Activated T-cell treated with anti-CD3 and anti-CD28 coated beads, Interleukin-2, amount 50 U/mL, for 4 hours (primary cell): ENCODE measurements at regions not wholly inside any gene's neighbourhood (a gene's known extent, or its start where the extent isn't known, plus 50 kb on each side); places are given as distances from the start of the nearest gene placed in this dataset.

Experiments
- ATAC-seq, 2 donors: fragments of 200-7000 bp; cut with Tn5 transposase; one replicate each; pipeline ENCODE4 v1.10.0; 2021
- DNase-seq: peaks from one replicate; pipeline ENCODE4 v3.0.0-alpha.2; 2020
- H3K27me3 Mint-ChIP-seq: one replicate; pipeline ENCODE4 v1.8.0; 2021; ENCODE audit warnings: low read depth, mixed read lengths
- H3K36me3 Mint-ChIP-seq: one replicate; pipeline ENCODE4 v1.8.0; 2022; ENCODE audit warnings: mixed read lengths; ENCODE audit not compliant: insufficient read depth
- H3K4me1 Mint-ChIP-seq: one replicate; pipeline ENCODE4 v1.8.0; 2021; ENCODE audit warnings: low read depth, mixed read lengths
- H3K4me3 Mint-ChIP-seq: one replicate; pipeline ENCODE4 v1.8.0; 2021; ENCODE audit warnings: mild to moderate bottlenecking, moderate library complexity, mixed read lengths
- H3K9me3 Mint-ChIP-seq: one replicate; pipeline ENCODE4 v1.8.0; 2021; ENCODE audit warnings: mixed read lengths

DNA sequence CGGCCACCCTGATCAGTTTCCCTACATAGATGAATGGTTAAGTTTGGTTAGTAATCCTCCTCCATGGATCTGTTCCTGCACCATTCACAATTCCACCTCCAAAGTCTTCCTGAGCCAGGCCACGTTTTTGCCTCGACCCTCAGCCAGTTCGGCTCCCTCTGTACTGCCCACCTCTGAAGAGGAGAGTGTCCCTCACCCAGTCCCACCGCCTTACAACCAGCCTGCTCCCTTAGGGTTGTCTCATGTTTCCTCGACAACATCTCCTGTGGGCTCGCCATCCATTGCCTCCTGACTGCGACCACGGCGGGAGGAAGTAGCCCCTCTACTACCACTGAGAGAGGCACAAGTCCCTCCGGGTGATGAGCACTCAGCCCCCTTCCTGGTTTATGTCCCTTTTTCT lies 338.0 kb upstream of the CNTNAP5 start:
- Mint-ChIP-seq H3K4me3 (no peak overlapping the region), H3K4me1 (no peaks in the 10 kb centered on the region), H3K9me3 (peaks cover 15% of the 10 kb centered on the region), H3K27me3 (no peaks in the 10 kb centered on the region), H3K36me3 (no peaks in the 10 kb centered on the region)
- no peak for ATAC-seq
- DNase-seq = no peak

DNA sequence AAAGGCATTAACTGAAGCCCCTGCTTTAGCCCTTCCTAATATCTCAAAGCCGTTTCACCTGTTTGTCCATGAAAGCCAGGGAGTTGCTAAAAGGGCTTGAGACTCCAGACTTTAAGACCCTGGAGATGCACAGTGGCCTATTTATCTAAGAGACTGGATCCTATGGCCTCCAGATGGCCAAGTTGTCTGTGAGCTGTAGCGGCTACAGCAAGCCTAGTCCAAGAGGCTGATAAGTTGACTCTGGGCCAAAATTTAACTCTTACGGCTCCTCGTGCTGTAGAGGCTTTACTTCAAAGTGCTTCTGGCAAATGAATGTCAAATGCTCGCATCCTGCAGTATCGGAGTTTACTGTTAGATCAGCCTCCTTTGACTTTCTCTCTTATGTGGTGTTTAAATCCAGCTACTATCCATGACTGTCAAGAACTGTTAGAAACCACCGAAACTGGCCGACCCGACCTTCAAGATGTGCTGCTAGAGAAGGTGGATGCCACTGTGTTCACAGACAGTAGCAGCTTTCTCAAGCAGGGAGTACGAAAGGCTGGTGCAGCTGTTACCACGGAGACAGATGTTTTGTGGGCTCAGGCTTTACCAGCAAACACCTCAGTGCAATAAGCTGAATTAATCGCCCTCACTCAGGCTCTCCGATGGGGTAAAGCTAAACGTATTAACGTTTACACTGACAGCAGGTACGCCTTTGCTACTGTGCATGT lies 336.7 kb upstream of the CNTNAP5 start:
- DNase-seq (no peak), ATAC-seq (no peak)
- H3K9me3 Mint-ChIP-seq = peaks cover 22% of the 10 kb centered on the region
- H3K4me3 Mint-ChIP-seq = no peak overlapping the region
- no peaks in the 10 kb centered on the region for H3K4me1 Mint-ChIP-seq
- no peaks in the 10 kb centered on the region for H3K27me3 Mint-ChIP-seq
- no peaks in the 10 kb centered on the region for H3K36me3 Mint-ChIP-seq

DNA sequence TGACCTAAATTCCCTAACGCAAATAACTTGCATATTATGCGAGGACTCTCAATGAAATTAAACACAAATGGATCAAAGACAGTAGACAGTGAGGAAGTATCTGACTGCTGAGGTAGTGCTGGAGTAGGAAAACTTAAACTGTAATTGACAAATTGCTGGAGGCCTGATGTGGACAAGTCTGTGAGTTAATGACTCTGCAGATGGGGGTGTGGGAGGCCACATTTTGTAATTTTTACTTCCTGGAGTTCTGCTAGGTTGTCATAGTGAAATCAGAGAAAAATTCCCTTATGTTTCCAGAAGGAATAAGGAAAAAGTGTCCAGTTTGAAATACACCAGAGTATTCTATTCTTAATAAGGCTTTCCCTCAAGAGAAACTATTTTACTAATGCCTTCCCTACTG lies 333.0 kb upstream of the CNTNAP5 start:
- ATAC-seq = no peak
- Mint-ChIP-seq H3K36me3 (no peaks in the 10 kb centered on the region), H3K27me3 (no peaks in the 10 kb centered on the region), H3K4me3 (no peak overlapping the region), H3K9me3 (peaks cover 24% of the 10 kb centered on the region), H3K4me1 (no peaks in the 10 kb centered on the region)
- DNase-seq = no peak

DNA sequence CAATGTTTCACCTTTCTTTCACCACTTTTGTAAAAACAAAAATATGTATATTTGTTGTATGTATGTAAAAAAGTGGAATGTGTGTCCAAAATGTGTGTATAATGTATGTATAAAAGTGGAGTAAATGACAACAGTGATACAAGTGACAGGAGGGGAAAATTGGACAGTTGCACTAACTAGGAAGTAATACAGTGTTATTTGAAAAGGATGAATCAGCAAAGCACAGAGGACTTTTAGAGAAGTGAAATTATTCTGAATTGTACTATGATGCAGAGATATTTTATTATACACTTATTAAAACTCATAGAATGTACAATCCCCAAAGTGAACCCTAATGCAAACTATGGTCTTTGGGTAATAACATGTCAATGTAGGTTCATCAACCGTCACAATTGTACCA lies 331.3 kb upstream of the CNTNAP5 start:
- Mint-ChIP-seq H3K4me1 (no peaks in the 10 kb centered on the region), H3K36me3 (no peaks in the 10 kb centered on the region), H3K9me3 (peaks cover 24% of the 10 kb centered on the region), H3K27me3 (no peaks in the 10 kb centered on the region), H3K4me3 (no peak overlapping the region)
- DNase-seq (no peak), ATAC-seq (no peak)

DNA sequence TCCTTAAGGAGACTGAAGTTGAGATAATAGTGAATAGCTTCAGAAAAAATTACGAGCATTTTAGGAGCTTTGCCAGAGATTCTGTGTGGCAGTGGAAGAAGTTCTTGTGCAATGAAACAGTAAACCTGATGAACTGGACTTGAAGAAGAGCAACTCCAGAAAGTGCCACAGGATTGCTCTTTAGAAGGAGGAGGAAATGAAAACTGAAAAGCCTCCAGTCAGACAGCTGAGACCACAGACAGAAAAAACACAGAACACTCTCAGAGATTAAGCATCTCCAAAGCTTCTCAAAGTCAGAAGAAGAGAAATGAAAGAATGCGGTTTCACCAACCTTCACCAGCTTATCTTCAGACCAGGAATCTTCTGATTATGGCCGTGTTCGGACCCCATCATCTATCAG lies 329.7 kb upstream of the CNTNAP5 start:
- no peaks in the 10 kb centered on the region for H3K4me1 Mint-ChIP-seq
- ATAC-seq = no peak
- peaks cover 24% of the 10 kb centered on the region for H3K9me3 Mint-ChIP-seq
- no peaks in the 10 kb centered on the region for H3K36me3 Mint-ChIP-seq
- H3K27me3 Mint-ChIP-seq = no peaks in the 10 kb centered on the region
- no peak for DNase-seq
- no peak overlapping the region for H3K4me3 Mint-ChIP-seq

DNA sequence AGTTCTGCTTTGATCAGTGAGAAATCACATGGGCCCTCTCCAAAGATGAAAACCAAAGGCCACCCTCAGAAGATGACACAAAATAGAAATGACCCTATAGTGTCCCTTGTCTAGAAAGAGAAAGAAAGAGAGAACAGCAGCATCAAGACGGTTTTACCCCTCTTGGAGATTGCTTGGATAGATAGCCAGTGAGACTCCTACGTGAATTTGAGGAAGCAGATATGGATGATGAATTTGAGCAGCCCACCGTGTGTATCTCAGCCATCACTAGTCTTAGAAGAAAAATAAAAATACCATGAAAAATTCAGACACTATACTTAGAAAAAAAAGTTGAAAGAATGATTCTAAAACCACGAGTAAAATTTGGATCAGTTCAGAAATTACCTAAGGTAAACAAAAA lies 329.1 kb upstream of the CNTNAP5 start:
- Mint-ChIP-seq H3K9me3 (peaks cover 22% of the 10 kb centered on the region), H3K36me3 (no peaks in the 10 kb centered on the region), H3K4me3 (no peak overlapping the region), H3K4me1 (no peaks in the 10 kb centered on the region), H3K27me3 (no peaks in the 10 kb centered on the region)
- DNase-seq (no peak), ATAC-seq (no peak)

DNA sequence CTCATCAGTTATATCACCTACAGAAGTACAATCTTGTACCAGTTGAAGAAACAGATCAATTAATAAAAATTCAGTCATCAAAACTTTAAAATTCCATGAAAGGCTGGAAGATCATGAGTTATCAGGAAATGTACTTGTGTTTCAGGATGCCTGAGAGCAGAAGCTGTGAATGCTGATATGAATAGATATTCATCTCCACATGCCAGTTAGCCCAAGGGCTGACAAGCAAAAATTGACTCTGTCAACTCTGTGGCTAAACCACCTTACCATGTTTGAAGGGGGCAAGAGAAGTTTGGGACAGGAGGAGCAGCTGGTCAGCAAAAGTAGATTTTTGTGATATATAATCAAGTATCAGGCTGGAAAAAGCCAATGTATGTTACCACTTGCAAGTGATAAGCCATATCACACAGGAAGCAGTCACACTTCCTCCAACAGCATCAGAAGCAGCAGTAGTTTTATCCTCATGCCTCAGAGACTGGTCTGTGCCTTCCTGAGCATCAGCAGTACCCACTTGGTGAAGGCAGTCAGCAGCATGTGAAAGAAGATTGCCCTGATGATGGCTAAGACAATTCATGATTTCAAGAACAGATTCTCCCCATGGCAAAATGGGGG lies 328.2 kb upstream of the CNTNAP5 start:
- no peaks in the 10 kb centered on the region for H3K4me1 Mint-ChIP-seq
- no peak for ATAC-seq
- no peak overlapping the region for H3K4me3 Mint-ChIP-seq
- no peaks in the 10 kb centered on the region for H3K27me3 Mint-ChIP-seq
- no peak for DNase-seq
- H3K9me3 Mint-ChIP-seq = peaks cover 18% of the 10 kb centered on the region
- H3K36me3 Mint-ChIP-seq = no peaks in the 10 kb centered on the region

DNA sequence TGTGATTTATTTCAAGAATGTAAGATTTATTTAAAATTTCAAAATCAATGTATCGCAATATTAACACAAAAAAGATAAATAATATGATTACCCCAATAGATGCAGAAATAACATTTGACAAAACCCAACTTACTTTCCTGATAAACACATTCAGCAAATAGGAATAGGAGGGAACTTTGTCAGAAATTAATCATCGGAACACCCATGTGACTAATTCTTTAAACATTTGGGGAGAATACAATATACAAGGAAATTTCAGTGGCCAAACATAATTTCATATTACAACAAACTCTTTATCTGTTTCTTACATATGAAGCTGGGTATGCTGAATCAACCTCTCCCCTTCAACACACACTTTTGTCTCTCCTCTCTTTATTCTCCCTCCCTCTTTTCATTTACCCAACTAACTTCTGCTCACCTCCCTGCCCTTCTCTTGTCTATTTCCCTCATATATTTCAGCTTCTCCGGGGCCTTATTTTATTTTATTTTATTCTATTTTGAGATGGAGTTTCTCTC lies 309.6 kb upstream of the CNTNAP5 start:
- ATAC-seq = no peak
- DNase-seq = no peak
- H3K4me1 Mint-ChIP-seq = no peaks in the 10 kb centered on the region
- H3K4me3 Mint-ChIP-seq = no peak overlapping the region
- H3K27me3 Mint-ChIP-seq = no peaks in the 10 kb centered on the region
- H3K9me3 Mint-ChIP-seq = peaks cover 6% of the 10 kb centered on the region
- H3K36me3 Mint-ChIP-seq = no peaks in the 10 kb centered on the region

DNA sequence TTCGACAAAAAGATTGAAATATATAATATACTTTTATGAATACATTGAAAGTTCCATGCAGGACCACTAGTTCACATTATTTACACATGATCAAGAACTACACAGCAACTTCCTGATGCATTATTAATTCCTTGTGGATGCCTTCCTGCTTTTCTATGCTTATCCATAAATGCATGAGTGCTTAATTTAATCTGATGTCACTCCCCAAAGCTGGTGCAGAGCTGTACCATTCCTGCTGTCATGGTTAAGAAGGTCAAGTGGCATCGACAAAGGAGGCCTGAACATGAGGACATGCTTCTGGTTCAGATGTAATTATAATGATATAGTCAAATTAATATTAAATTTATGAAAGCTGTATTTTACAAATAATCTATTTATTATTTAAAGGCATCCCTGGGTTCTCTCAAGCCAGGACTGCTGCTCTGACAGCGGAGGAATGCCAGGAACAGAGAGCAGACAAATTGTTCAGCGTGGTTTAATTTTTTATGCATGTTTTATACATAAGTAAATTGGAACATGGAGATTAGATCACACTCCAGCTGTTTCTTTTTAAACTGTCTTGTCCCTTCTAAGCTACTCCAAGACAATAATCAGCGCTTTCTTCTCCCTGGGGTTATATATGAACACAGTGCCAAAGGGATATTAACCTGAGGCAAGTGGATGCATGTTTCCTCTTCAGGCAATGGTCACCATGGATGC lies 307.3 kb upstream of the CNTNAP5 start:
- ATAC-seq = no peak

DNA sequence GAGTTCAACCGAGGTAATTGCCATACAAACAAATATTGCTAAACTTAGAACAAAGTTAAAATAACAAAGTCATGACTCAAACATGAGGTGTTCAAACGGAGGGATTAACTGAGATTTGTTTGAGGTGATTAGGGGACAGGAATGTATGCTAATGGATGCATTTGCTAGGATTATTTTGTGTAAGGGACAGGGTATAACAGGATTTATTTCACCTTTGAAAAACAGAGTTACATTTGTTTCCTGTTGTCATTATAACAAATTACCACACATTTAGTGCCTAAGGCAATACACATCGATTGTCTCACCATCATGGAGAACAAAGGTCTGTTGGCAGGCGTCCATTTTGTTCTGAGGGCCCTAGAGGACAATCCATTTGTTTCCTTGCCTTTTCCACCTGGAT lies 304.3 kb upstream of the CNTNAP5 start:
- no peaks in the 10 kb centered on the region for H3K27me3 Mint-ChIP-seq
- ATAC-seq = no peak
- no peak overlapping the region for H3K4me3 Mint-ChIP-seq
- H3K4me1 Mint-ChIP-seq = no peaks in the 10 kb centered on the region
- H3K9me3 Mint-ChIP-seq = peaks cover 3% of the 10 kb centered on the region
- no peaks in the 10 kb centered on the region for H3K36me3 Mint-ChIP-seq
- no peak for DNase-seq

More for the DNA sequence above, 307.3 kb upstream of the CNTNAP5 start:
- H3K36me3 Mint-ChIP-seq = no peaks in the 10 kb centered on the region
- H3K9me3 Mint-ChIP-seq = peaks cover 6% of the 10 kb centered on the region
- no peaks in the 10 kb centered on the region for H3K27me3 Mint-ChIP-seq
- H3K4me1 Mint-ChIP-seq = no peaks in the 10 kb centered on the region
- no peak for DNase-seq
- H3K4me3 Mint-ChIP-seq = no peak overlapping the region

DNA sequence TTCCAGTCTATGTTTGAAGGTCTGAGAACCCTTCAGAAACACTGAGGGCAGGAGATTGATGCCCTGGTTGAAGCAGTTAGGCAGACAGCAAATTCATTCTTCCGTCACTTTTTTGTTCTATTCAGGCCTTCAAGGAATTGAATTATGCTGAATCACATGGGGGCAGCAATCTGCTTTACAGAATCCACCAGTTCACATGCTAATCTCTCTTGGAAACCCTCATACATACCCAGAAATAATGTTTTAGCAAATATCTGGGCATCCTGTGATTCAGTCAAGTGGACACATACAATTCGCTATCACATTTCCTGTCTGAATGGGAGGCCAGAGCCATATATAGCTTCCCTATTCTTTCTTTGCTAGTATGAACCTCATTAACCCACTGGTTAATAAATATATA lies 301.4 kb upstream of the CNTNAP5 start:
- peaks cover 12% of the 10 kb centered on the region for H3K9me3 Mint-ChIP-seq
- ATAC-seq = no peak
- no peaks in the 10 kb centered on the region for H3K36me3 Mint-ChIP-seq
- no peaks in the 10 kb centered on the region for H3K4me1 Mint-ChIP-seq
- DNase-seq = no peak
- H3K27me3 Mint-ChIP-seq = no peaks in the 10 kb centered on the region
- H3K4me3 Mint-ChIP-seq = no peak overlapping the region

DNA sequence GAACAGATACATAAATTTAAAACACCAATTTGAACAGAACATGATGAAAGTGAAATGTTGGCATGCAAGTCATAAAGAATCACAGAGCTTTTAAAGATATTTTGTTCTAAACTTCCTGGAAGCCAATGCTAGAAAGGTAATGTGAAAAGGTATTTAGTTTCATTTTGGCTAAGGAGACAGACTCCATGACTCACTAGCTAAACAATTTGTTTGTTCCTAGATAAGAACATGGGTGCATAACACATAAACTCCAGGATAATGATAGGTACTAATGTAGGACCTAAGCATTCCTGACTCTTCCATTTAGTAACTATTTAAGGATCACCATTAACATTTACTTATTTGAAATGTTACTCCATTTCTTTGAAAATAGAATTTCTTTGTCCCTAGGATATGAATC lies 292.5 kb upstream of the CNTNAP5 start:
- ATAC-seq = no peak
- Mint-ChIP-seq H3K36me3 (no peaks in the 10 kb centered on the region), H3K4me3 (no peak overlapping the region), H3K9me3 (peaks cover 10% of the 10 kb centered on the region), H3K27me3 (no peaks in the 10 kb centered on the region), H3K4me1 (no peaks in the 10 kb centered on the region)
- no peak for DNase-seq

DNA sequence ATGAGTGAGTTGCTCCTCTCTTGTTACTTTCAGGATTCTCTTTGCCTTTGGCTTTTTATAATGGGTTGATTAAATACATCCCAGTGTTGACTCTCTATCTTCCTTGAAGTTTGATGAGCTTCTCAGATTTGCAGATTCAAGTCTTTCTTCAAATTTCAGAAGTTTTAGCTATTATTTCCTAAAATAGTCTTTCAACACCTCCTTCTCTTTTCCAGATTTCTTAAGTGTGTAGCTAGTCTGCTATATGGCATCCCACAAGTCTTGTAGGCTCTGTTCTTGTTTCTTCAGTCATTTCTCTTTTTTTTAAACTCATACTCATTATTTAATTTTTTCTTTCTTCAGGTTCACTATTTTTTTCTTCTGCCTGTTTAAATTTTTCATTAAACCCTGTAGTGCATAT lies 287.7 kb upstream of the CNTNAP5 start:
- Mint-ChIP-seq H3K36me3 (no peaks in the 10 kb centered on the region), H3K4me1 (no peaks in the 10 kb centered on the region), H3K9me3 (peaks cover 12% of the 10 kb centered on the region), H3K4me3 (no peak overlapping the region), H3K27me3 (no peaks in the 10 kb centered on the region)
- DNase-seq = no peak
- no peak for ATAC-seq

DNA sequence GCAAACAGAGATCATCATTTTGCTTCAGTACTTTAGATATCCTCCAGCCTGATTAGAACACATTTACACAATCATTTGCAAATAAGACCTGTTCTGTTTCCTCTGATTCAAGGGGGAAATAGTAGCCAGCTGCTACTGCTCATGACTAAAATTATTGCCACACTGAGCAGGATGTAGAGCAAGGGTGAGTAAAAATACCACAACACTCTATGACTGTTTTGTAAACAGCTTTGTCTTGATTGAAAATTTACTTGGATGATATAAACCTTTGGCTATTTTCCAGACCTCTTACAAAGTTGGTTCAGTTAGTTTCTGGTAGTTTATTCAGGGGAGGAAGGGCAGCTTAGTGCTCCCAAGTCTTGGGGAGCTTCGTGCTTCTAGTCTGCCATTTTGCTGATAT lies 286.4 kb upstream of the CNTNAP5 start:
- H3K27me3 Mint-ChIP-seq = no peaks in the 10 kb centered on the region
- ATAC-seq (no peak), DNase-seq (no peak)
- no peak overlapping the region for H3K4me3 Mint-ChIP-seq
- H3K9me3 Mint-ChIP-seq = peaks cover 12% of the 10 kb centered on the region
- H3K36me3 Mint-ChIP-seq = no peaks in the 10 kb centered on the region
- H3K4me1 Mint-ChIP-seq = no peaks in the 10 kb centered on the region

DNA sequence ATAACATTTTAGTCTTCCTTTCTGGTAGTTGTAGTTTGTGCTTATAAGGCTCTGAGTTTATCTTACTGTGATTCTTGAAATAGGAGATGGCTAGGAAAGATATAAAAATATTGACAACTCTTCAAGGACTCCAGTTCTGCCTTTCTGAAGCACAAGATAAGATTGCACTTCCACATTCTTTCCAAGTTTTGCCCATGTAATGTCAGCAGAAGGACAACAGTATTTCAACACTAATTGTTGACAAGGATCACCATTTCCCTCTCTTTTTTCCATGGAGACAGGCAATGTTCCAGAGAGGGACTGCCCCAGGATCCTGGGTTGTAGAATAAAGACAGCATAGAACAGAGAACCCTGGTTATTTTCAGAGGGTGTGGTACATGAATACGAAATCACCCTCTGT lies 279.1 kb upstream of the CNTNAP5 start:
- Mint-ChIP-seq H3K36me3 (no peaks in the 10 kb centered on the region), H3K27me3 (no peaks in the 10 kb centered on the region), H3K4me3 (no peak overlapping the region), H3K9me3 (peaks cover 4% of the 10 kb centered on the region), H3K4me1 (no peaks in the 10 kb centered on the region)
- ATAC-seq (no peak), DNase-seq (no peak)
